NT2/D1 (cell line): ENCODE measurements at regions not wholly inside any gene's neighbourhood (a gene's known extent, or its start where the extent isn't known, plus 50 kb on each side); places are given as distances from the start of the nearest gene placed in this dataset.

Experiments
- SUZ12 ChIP-seq: IDR thresholded peaks from 2 replicates; pipeline ENCODE4 v1.6.1; 2011; ENCODE audit not compliant: insufficient read length, insufficient read depth; ENCODE audit errors: extremely low read depth
- YY1 ChIP-seq: IDR thresholded peaks from 2 replicates; pipeline ENCODE4 v1.6.1; 2011; ENCODE audit not compliant: insufficient read length, insufficient read depth
- ZNF274 ChIP-seq: IDR thresholded peaks from 2 replicates; pipeline ENCODE4 v1.6.1; 2011; ENCODE audit warnings: mild to moderate bottlenecking, low read depth, low read length

GRCh38 chr10:108812296-108812695, 1111.0 kb downstream of the XPNPEP1 start:
- no peak for TF ChIP-seq ZNF274
- TF ChIP-seq YY1, result no peak
- no peak for TF ChIP-seq SUZ12
